ENCODE measurements at regions not wholly inside any gene's neighbourhood (a gene's known extent, or its start where the extent isn't known, plus 50 kb on each side); places are given as distances from the start of the nearest gene placed in this dataset.

DNA sequence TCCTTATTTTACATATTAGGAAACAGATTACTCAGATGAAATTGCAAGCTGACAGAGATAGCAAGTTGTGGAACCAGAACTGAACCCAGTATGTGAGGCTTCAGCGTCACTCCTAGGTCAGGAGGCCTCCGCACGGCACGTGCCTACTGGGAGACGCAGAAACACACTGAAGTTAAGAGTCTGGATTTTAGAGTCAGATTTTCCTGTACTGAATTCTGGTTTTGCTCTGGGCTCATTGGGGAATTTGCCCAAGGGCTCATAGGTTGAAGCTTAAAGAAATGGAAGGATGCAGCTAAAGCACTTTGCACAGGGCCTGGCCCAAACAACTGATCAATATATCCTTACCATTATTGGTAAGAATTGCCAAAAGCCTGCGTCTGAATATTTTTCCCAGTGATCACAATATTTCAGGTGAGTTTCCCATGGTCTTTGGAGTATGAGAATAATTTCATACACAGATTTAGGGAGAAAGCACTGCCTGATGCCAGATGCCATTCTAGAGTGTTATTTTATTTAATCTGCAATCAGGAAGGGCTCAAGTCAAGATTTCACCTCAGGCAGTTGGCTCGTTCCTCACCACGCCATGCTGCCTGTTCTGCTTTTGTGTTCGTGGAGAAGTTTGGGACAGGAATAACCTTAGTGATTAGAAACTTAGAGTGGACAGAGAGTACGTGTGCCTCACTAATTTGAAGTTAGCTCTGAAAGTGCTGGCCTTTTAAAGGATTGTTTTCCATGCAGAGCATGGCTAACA is 331.9 kb downstream of the MYCN start:
- Histone ChIP-seq H3K4me1 (replicated peaks in 1 of 4; ENCODE audit: control insufficient read depth in 3 of 4, insufficient read depth in 4 of 4, low read length in 3 of 4) (no peaks in the 10 kb centered on the region), H3K4me2 (ENCODE audit: insufficient read depth in 1 of 2, low read depth in 2 of 2, low read length in 2 of 2) (no peak overlapping the region), H4K20me1 (replicated peaks in 1 of 2; ENCODE audit: control insufficient read depth in 1 of 2, insufficient read depth in 2 of 2, low read length in 2 of 2) (no peaks in the 10 kb centered on the region), H3K14ac (ENCODE audit: insufficient read length) (no peak overlapping the region), H3K23me2 (ENCODE audit: low read depth, low read length) (no peaks in the 10 kb centered on the region), H2AFZ (ENCODE audit: low read length) (no peak overlapping the region), H3K27ac (ENCODE audit: low read depth, low read length) (no peak overlapping the region), H4K8ac (ENCODE audit: extremely low read depth, insufficient read depth, low read length) (no peak overlapping the region), H2BK12ac (ENCODE audit: low read depth, low read length) (no peak overlapping the region), H3K18ac (ENCODE audit: extremely low read depth, low read length) (no peak overlapping the region), H2AK5ac (ENCODE audit: low read depth, low read length) (no peak overlapping the region), H3K4me3 (ENCODE audit: extremely low read depth in 1 of 4, insufficient read depth in 2 of 4, low read depth in 3 of 4, low read length in 4 of 4) (no peak overlapping the region), H3K36me3 (ENCODE audit: control insufficient read depth in 2 of 4, insufficient read depth in 4 of 4, low read length in 3 of 4) (no peaks in the 10 kb centered on the region), H2BK120ac (replicated peaks; ENCODE audit: low read depth, low read length) (no peak overlapping the region), H3K9me3 (ENCODE audit: insufficient read depth in 2 of 2, low read depth in 1 of 2, low read length in 1 of 2) (no peaks in the 10 kb centered on the region), H3K4ac (replicated peaks; ENCODE audit: insufficient read length, low read depth, low read length) (no peak overlapping the region), H3K23ac (ENCODE audit: insufficient read length) (no peak overlapping the region), H3K56ac (replicated peaks; ENCODE audit: insufficient read length, low read depth, low read length) (no peak overlapping the region), H3K79me2 (ENCODE audit: control insufficient read depth in 1 of 2, insufficient read depth in 2 of 2, low read length in 2 of 2) (no peaks in the 10 kb centered on the region), H4K91ac (replicated peaks; ENCODE audit: insufficient read length, low read length) (no peak overlapping the region), H3K79me1 (ENCODE audit: low read depth, low read length) (no peaks in the 10 kb centered on the region), H2BK15ac (ENCODE audit: low read length) (no peak overlapping the region), H3K9ac (replicated peaks in 1 of 4; ENCODE audit: extremely low read depth in 1 of 4, low read depth in 3 of 4, low read length in 3 of 4) (no peak overlapping the region), H3K27me3 (replicated peaks in 1 of 4; ENCODE audit: control insufficient read depth in 3 of 4, extremely low read depth in 1 of 4, insufficient read depth in 3 of 4, low read length in 3 of 4) (no peaks in the 10 kb centered on the region), H2BK5ac (ENCODE audit: low read depth, low read length) (no peak overlapping the region), H4K5ac (ENCODE audit: insufficient read length, low read depth, low read length) (no peak overlapping the region), H2BK20ac (ENCODE audit: low read length) (no peak overlapping the region)
- POLR2A ChIA-PET (ENCODE audit: partially characterized antibody) = interaction anchor here (0.5 kb wide), 1 partner anchor 307 kb away, joined by 4 read pairs; no protein-coding TSS in a partner anchor
- FAIRE-seq (no peak), DNase-seq (ENCODE audit: low read depth in 1 of 2, low spot score in 2 of 2) (no peak)
- CTCF ChIA-PET (ENCODE audit: partially characterized antibody) = interaction anchor here (0.9 to 3.2 kb wide), 3 partner anchors 10 to 192 kb away, joined by 4 to 19 read pairs (median 5); no protein-coding TSS in a partner anchor
- WGBS, 2 experiments (ENCODE audit: extremely low coverage in 1 of 2, insufficient coverage in 1 of 2, insufficient read length in 1 of 2, insufficient replicate concordance in 2 of 2, low coverage in 1 of 2, low lambda C conversion rate in 2 of 2, missing lambda C conversion rate in 1 of 2) = 90% methylated on average over 10 of the region's 10 CpGs; no CpG with 5 or more reads in 1 of the 2 experiments
- TF ChIP-seq YY1 (IDR thresholded peaks at IDR 0.05; ENCODE audit: low read depth, low read length) = no peak
- no peak for TF ChIP-seq NANOG (IDR thresholded peaks at IDR 0.05; ENCODE audit: insufficient read depth, low read depth, low read length, poor library complexity, severe bottlenecking)
- no peak for TF ChIP-seq POLR2AphosphoS5 (IDR thresholded peaks at IDR 0.05; ENCODE audit: low read depth, low read length)
- no peak for TF ChIP-seq NRF1 (IDR thresholded peaks at IDR 0.05; ENCODE audit: low read depth, low read length)
- TF ChIP-seq SIX5 (IDR thresholded peaks at IDR 0.05; ENCODE audit: low read depth, low read length) = no peak
- TF ChIP-seq CTBP2 (IDR thresholded peaks at IDR 0.05; ENCODE audit: borderline replicate concordance, insufficient read depth, insufficient read length, low read length) = no peak
- no peak for TF ChIP-seq RFX5 (IDR thresholded peaks at IDR 0.05; ENCODE audit: borderline replicate concordance, low read depth, low read length)
- TF ChIP-seq, protein P1, sequence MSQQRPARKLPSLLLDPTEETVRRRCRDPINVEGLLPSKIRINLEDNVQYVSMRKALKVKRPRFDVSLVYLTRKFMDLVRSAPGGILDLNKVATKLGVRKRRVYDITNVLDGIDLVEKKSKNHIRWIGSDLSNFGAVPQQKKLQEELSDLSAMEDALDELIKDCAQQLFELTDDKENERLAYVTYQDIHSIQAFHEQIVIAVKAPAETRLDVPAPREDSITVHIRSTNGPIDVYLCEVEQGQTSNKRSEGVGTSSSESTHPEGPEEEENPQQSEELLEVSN (IDR thresholded peaks at IDR 0.05) = no peak
- TF ChIP-seq POU5F1 (IDR thresholded peaks at IDR 0.05; ENCODE audit: low read depth, low read length) = no peak
- TF ChIP-seq, protein P2, sequence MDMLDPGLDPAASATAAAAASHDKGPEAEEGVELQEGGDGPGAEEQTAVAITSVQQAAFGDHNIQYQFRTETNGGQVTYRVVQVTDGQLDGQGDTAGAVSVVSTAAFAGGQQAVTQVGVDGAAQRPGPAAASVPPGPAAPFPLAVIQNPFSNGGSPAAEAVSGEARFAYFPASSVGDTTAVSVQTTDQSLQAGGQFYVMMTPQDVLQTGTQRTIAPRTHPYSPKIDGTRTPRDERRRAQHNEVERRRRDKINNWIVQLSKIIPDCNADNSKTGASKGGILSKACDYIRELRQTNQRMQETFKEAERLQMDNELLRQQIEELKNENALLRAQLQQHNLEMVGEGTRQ (IDR thresholded peaks at IDR 0.05; ENCODE audit: low read length) = no peak

Data from H1 (cell line).